Large intestine (tissue), 3 donors: ENCODE measurements at regions not wholly inside any gene's neighbourhood (a gene's known extent, or its start where the extent isn't known, plus 50 kb on each side); places are given as distances from the start of the nearest gene placed in this dataset.
A peak's percentile ranks its signal among the peaks of the same experiment; 100 is the strongest.

ENCODE experiments used
- DNase-seq, 2 donors: peaks; one replicate each; pipeline versions ENCODE4 v3.0.0 to v3.0.0-alpha.2; 2013
- H3K27ac ChIP-seq: one replicate; pipeline ENCODE4 v1.5.1; 2013; ENCODE audit warnings: low read length
- H3K27me3 ChIP-seq: 2 replicates; pipeline ENCODE4 v1.6.1; 2013; ENCODE audit warnings: low read length; ENCODE audit not compliant: control insufficient read depth, insufficient read depth
- H3K36me3 ChIP-seq: 2 replicates; pipeline ENCODE4 v1.6.1; 2013; ENCODE audit warnings: low read length; ENCODE audit not compliant: control insufficient read depth, insufficient read depth
- H3K4me1 ChIP-seq: one replicate; pipeline ENCODE4 v1.6.1; 2013; ENCODE audit warnings: low read length; ENCODE audit not compliant: control insufficient read depth, insufficient read depth
- H3K4me3 ChIP-seq: one replicate; pipeline ENCODE4 v1.5.1; 2013; ENCODE audit warnings: low read length
- H3K9me3 ChIP-seq: one replicate; pipeline ENCODE4 v1.6.1; 2013; ENCODE audit warnings: mild to moderate bottlenecking, low read depth, low read length, moderate library complexity; ENCODE audit not compliant: control insufficient read depth
- WGBS: methylation state at CpG from one replicate; pipeline ENCODE4 v1.1.5; 2013; ENCODE audit warnings: low lambda C conversion rate; ENCODE audit not compliant: insufficient coverage; 5-methylcytosine and 5-hydroxymethylcytosine counted together

- 14% methylated on average over 1 of the region's 4 CpGs for WGBS
- peak; percentile 64 to 83 for DNase-seq
- Histone ChIP-seq H3K4me3 (no peak overlapping the region), H3K27ac (peak overlapping the region; percentile 64), H3K27me3 (no peaks in the 10 kb centered on the region), H3K4me1 (peaks cover 13% of the 10 kb centered on the region), H3K36me3 (no peaks in the 10 kb centered on the region), H3K9me3 (peaks cover 15% of the 10 kb centered on the region)
Observed at GRCh38 chr18:54531402-54532065, 59.5 kb upstream of the DYNAP start.

GRCh38 chr18:54532222-54532621, 58.8 kb upstream of the DYNAP start:
- no peaks in the 10 kb centered on the region for H3K36me3 ChIP-seq
- H3K4me1 ChIP-seq = peaks cover 13% of the 10 kb centered on the region
- H3K9me3 ChIP-seq = peaks cover 15% of the 10 kb centered on the region
- H3K27me3 ChIP-seq = no peaks in the 10 kb centered on the region
- DNase-seq = peak; percentile 4 to 36
- no peak overlapping the region for H3K4me3 ChIP-seq
- peak overlapping the region; percentile 64 for H3K27ac ChIP-seq

GRCh38 chr18:54532962-54533361, 58.1 kb upstream of the DYNAP start:
- H3K27ac ChIP-seq = peak overlapping the region; percentile 64
- no CpG with 5 or more reads among the region's 1 CpG for WGBS
- H3K36me3 ChIP-seq = no peaks in the 10 kb centered on the region
- H3K9me3 ChIP-seq = peaks cover 21% of the 10 kb centered on the region
- peaks cover 13% of the 10 kb centered on the region for H3K4me1 ChIP-seq
- peak; percentile 21 to 29 for DNase-seq
- H3K27me3 ChIP-seq = no peaks in the 10 kb centered on the region
- no peak overlapping the region for H3K4me3 ChIP-seq
